ENCODE measurements at regions not wholly inside any gene's neighbourhood (a gene's known extent, or its start where the extent isn't known, plus 50 kb on each side); places are given as distances from the start of the nearest gene placed in this dataset.

GRCh38 chr10:69741671-69742355 lies 59.9 kb upstream of the COL13A1 start:
- TF ChIP-seq CTCF (conservative IDR thresholded peaks at IDR 0.05; ENCODE audit: low read length) (no peak), EZH2phosphoT487 (IDR thresholded peaks at IDR 0.05; ENCODE audit: borderline replicate concordance) (no peak)
